GM21423 (cell line): ENCODE measurements at regions not wholly inside any gene's neighbourhood (a gene's known extent, or its start where the extent isn't known, plus 50 kb on each side); places are given as distances from the start of the nearest gene placed in this dataset.
"Not testable (repeated sequence)": the region's sequence is repeated elsewhere in the genome, so short reads cannot be mapped to it uniquely, and the experiment has no call there.

Source experiments
- ATAC-seq: cut with Tn5 transposase; IDR thresholded peaks from one replicate; pipeline ENCODE4 v1.9.1; 2021; ENCODE audit warnings: mild to moderate bottlenecking, moderate library complexity; ENCODE audit not compliant: unreplicated experiment

DNA sequence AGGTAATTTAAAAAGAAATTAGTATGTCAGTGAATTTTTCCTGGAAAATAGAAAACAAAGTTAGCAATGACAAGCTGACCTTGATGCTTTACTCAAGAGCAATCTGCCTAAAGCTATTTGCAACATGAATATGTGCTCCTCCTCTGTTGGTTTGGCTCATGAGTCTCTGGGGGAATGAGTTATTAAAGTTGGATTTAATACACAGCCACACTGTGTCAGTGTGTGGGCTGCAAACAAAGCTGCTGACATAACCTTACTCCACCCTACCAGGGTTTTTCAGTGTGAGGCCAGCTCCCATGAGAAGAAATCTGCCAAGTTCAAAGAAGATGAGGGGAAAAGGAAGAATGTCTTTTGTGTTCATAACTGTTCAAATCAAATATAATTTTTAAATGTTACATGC lies 280.5 kb downstream of the TLL1 start:
- no peak for ATAC-seq

DNA sequence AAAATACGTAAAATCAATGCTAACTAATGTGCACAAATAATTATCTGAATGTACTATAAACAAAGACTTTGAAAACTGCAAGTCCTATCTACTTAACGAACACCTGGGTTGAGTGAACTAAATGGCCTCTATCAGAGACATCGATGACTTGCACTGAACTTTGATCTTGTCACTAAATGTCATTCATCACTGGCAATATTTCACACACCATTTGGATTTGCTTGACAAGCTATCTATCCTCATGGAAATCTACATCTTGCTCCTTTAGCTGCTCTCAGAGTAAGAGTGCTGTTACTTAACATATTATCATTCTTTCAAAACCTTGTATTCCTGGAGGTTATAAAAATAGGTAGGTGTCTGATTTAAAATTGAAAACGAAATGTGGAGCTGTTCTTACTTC lies 289.3 kb downstream of the TLL1 start:
- no peak for ATAC-seq

DNA sequence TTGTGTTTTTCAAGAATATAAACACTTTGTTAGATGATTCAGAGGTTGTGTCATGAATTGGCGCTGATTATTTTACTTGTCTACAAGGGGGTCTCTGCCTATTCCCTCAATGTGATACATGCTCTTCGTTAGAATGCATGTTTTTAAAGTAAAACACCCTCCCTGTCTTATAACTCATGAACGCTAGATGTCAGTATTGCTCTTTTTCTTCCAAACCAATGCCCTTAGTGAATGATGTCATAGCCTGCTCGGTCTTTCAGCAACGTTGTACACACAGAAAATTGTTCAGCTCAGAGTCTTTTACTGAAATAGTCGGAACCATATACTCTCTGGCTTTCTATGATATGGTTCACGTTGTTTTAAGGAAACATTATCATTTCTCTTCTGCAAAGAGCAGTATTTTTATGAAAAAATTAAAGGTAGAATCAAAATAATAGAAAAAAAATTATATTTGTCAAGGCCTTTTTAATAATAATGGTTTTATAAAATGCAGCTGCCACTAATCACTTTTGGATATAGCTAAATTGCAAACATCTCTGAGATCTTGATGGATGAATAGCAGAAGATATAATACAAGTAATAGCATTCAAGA lies 292.9 kb downstream of the TLL1 start:
- ATAC-seq, result peak; percentile 98

DNA sequence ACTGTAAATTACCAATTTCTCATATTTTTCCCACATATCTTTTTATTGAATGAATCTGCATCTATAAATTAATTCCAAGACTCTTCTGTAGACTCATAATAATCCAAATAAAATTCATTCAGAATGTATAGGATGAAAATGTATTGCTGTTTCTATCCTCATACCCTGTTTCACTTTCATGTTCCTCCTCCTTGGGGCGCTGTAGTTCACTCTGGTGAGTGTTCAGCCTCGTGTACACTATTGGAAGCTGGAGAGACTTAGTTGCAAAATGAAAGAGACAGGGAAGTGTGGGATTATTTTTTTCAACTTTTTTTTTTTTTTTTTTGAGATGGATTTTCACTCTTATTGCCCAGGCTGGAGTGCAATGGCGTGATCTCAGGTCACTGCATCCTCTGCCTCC lies 296.1 kb downstream of the TLL1 start:
- ATAC-seq, result no peak

DNA sequence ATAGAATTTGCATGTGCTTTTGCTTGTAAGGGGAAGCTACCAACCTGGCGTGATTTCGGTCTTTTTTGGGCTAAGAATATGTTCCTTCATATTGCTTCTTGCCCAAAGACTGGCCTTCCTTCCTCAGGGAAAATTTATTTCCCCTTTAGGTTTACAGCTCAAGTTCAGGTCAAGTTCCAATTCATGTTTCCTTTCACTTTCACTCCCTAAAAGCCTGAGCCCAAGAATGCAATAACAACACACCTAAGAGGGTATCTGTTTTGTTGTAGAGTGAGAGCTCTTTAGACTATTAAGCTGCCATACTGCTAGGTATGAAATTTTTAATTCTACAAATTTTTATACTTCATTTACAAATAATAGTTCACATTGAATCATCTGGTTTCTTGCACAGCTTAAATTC lies 299.6 kb downstream of the TLL1 start:
- no peak for ATAC-seq

DNA sequence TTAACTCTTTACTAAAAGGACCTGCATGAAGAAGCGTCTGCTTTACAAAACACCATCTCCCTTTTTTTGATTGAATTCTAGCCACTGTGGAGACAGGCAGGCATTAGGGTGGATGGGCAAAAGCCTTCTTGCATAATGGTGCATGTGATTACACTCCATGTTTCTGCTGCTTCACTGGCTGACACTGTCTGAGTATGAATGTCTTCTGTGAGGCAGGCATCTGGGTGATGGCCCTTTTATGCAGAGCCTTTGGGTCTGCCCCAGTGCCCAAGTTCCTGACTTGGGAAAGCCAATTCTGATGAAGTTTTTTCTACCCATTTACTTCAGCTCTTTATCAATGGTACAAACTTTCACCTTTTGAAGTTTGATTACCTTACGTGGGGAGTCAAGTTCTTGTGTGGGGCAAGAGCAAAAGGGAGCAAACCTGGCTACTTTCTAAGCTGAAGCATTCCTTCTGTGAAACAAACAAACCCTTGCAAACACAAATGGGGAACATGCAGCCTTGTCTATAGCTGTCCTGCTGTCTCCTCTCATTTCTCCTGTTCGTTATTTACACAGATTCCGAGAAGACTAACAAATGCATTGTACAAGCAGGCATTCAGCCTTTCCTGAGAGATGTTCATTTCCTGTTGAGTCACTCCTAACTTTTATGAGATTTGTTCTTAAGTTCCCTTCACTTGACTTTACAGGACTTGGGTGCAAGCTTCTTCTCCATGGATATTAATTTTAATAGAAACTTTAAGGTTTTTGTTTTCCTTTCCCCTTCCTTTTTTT lies 301.9 kb downstream of the TLL1 start:
- no peak for ATAC-seq

DNA sequence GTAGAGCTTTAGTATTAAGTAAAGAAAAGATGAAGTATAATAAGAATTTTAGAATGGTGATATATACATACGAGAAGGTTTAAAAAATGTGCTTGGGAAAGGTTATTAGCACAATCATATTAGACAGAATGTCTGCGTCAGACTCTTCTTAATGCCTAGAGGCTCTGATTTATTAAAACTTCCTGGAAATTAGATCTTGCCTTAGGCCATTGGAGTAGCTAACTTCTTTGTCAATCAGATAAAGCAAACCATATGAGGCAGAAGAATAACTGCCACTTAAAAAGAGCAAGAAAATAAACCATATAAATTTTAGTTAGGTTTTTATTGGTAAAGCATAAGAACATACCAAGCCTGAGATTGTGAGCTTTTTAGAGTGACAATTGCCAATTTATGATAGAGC lies 309.1 kb downstream of the TLL1 start:
- ATAC-seq, result no peak

DNA sequence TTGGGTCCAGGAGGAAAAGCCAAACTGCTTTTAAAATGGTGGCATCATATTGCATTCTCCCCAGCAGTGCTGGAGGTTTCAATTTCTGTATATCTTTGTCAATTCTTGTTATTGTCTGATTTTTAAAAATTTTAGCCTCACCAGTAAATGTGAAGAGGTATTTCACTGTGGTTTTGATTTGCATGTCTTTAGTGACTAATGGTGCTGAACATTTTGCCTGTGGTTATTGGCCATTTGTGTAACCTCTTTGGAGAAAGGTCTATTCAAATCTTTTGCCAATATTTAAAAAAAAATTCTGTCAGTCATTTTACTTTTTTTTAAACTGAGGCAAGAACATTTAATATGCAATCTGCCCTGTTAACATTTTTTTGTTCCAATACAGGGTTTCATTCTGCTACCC lies 322.1 kb downstream of the TLL1 start:
- ATAC-seq, result no peak

DNA sequence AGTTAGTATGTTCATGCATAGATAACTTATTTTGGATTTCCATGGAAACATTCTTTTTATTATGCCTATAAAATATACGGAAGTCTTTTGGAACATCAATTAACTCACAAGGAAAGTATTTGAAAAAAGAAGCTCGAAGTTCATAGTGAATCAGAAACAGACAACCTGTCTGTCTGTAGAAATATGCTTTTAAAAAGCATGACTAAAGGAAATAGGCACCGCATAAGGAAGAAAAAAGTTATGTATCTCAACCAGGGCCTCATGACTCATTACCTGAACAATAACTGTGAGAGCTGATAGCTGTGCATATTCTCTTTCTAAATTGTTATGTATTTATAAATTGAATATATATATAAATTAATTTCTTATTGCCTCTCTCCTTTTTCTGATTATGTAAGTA lies 324.1 kb downstream of the TLL1 start:
- ATAC-seq, result no peak

DNA sequence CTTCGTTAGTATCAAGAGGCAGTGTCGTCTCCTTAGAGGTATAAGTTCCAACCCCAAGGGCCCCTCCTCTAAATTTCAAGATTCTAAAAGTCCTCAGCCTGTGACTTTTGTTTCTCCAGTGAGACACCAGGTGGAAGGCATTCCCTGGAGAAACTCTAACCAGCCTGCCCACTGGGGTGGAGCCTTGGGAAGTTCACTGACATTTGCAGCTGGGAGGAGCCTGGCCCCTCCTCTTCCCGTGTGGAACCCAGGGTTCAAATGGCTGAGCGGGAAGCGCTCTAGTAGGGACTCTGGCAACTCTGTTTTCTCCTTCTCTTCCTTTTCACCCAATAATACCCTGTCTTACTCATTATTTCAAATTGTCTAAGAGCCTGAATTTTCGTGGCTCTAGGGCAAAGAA lies 325.0 kb downstream of the TLL1 start:
- no peak for ATAC-seq

DNA sequence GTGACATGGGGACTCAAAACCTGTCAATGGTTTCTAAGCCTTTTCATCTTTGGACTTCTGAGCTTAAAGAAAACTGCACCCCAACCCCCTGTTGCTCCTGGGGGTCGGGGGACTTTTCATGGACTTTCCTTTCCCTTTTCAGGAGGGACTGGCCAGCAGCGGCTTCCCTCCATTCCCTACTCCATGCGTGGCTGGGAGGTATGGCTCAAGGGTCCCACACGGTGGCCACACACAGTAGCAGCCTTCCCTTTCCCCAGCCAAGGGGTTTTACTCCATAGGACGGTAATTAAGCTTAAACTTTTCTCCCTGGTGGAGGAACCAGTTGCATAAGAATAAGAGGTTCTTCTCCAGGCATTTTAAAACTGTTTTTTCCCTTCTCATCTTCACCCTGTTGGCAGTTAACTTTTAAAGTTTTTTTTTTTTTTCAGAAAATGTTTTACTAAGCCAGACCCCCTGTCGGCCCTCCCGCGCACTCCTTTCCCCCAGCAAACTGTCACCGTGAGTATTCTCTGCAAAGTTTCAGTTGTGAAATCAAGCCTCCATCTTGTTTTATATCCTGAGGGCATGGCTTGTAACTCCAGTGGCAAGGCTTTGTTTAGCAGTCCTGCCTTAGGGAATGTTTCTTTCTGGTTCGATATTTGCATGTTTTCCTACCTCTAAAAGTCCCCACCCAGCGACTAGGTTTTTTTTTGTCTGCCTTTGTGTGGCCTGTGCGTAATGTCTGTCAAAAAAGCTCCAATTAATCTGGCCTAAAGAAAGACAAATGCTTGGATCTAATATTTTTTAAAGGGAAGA lies 325.7 kb downstream of the TLL1 start:
- ATAC-seq, result no peak

DNA sequence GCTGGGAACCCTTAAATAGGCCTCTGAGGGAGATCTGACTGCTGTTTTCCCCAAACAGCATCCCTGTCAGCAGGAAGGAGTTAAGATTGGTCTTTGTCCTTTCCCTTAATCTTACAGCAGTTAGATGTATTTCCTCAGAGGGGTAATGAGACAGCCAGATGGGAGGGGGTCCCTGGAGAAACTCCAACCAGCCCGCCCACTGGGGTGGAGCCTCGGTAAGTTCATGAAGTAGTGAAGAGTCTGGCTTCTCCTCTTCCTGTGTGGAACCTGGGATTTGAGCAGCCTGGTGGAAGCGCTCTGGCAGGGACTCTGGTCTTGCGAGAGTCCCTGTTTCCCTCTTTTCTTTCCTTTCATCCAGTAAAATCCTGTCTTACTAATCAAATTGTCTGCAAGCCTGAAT lies 330.0 kb downstream of the TLL1 start:
- no peak for ATAC-seq

DNA sequence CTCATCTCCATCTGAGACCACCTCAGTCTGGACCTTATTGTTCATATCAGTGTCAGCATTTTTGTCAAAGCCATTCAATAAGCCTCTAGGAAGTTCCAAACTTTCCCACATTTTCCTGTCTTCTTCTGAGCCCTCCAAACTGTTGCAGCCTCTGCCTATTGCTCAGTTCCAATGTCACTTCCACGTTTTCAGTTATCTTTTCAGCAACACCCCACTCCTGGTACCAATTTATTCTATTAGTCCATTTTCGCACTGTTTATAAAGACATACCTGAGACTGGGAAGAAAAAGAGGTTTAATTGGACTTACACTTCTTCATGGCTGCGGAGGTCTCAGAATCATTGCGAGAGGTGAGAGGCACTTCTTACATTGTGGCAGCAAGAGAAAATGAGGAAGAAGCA lies 339.3 kb downstream of the TLL1 start:
- not testable (repeated sequence) for ATAC-seq

DNA sequence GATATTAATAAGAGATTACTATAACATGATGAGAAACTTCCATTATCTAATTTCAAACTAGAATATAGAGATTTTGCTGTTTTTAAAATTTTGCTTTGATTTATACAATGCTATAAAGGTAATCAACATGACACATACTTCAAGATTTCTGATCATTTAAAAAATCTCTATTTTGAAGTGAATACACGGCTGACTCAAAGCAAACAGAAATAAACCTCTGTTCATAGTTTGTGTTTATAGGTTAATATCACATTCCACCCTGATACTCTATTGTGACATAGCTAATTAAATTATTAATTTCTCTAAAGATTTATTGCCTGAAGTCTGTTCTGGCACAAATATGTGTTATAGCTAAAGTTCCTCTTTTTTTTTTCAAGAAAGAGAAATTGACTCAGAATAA lies 349.2 kb downstream of the TLL1 start:
- ATAC-seq, result no peak

DNA sequence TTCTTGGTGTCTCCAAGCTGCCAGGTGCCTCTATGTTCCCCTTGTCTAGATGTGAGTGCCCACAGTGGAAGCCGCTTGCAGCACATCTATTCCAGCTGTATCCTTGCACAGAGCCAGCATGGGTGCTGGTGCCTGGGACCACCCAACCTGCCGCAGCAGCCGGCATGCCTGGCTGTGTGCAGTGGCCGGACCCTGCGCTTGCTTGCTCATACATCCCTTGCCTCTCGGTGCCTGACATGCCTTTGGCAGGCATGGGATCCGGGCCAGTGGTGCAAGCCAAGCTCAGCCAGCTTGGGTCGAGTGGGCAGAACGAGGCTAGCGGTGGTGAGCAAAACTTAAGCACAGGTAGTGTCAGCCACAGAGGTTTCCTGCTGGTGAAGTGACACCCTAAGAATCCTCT lies 355.1 kb downstream of the TLL1 start:
- ATAC-seq, result no peak

DNA sequence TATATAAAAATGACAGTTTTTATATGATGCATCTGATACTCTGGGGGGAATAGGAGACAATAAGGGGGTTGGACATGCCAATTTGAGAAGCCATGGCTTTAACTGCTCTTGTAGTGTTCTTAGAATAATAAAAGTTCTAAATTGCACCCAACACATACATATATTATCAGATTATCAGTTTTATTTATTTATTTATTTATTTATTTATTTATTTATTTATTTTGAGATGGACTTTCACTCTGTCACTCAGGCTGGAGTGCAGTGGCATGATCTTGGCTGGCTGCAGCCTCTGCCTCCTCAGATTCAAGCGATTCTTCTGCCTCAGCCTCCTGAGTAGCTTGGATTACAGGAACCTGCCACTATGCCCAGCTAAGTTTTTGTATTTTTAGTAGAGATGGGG lies 356.8 kb downstream of the TLL1 start:
- ATAC-seq, result no peak

DNA sequence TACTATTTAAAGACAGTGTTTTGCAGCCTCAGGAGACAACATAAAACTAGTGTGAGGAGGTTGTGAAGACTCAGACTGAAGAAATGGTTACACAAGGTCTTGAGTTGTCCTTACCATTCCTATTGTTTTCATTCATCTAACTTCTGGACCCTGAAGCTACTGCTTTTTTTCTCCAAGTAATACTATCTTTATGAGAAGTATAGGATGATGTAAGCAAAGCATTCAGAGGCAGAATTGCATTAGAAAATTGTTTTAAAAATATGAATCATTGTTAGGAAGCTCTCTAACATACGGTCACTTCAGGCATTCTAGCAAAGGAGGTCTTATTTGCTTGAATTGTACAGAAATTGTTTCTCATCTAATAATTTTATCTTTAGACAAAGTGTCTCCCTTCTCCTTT lies 357.8 kb downstream of the TLL1 start:
- no peak for ATAC-seq

DNA sequence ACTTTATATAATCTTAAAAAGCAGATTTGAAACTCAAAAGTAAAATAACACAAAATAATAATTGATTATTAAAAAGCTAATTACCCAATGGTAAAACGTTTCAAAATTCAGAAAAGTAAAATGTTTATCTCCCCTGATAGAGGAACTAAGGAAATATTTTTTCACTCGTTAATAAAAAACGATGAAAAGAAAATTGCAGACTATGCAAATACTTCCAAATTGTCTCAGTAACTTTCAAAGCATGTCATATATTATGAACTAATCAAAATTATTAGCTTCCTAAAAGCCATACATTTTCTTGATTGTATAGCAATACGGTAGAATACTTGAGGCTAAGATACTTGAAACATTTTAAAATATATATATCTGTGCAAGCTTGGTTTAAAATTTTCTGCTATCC lies 366.3 kb downstream of the TLL1 start:
- no peak for ATAC-seq

DNA sequence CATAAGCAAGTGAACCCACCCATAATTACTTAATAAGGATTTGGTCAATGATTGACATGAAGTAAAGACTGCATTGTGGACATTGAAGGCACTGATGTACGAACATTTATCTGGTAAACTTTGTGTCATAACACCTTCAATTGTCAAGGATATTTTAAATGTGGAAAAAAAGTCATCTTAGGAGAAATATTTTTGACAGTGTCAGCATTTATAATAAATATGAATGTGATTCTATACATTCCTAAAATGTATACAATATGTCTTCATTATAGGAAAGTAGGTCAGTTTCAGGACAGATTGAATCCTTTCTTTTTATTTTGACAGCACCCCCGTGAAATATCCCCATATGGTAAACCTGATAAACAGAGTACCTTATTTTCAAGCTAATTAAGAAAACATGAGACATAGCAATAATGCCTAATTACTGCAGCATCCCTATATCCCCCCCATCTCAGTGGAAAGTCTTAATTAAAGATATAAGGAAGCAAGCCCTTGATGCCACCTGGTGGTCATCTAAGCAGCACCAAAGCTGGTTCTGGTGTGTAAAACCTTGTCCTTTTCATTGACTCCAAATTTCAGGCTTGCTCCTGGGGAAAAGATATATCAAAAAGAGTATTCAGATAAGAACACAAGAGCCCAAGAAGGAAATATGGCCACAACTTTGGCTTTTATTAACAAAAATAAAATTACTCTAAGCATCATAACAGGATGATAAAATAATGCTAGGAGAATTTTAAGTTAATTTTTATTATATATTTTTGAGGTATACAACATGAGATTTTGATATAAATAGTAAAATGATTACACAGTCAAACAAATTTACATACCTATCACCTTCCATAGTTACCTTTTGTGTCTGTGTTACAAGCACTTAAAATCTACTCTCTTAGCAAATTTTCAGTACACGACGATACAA lies 379.7 kb downstream of the TLL1 start:
- ATAC-seq, result no peak

DNA sequence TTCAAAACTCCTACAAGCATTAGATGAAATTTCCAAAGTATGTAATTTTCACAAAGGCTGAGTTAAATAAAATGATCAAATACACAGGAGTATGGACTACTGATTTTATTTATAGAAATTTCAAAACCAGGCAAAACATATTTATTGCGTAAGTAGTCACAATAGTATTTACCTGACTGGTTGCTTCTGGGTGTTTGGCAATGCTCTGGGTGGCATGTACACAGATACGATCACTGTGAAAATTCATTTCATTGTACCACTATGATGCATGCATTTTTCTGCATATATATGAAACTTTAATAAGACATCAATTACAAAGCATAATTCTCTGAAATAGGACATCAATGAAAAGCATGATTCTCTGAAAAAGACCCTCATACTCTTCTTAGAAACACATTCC lies 384.2 kb downstream of the TLL1 start:
- no peak for ATAC-seq

DNA sequence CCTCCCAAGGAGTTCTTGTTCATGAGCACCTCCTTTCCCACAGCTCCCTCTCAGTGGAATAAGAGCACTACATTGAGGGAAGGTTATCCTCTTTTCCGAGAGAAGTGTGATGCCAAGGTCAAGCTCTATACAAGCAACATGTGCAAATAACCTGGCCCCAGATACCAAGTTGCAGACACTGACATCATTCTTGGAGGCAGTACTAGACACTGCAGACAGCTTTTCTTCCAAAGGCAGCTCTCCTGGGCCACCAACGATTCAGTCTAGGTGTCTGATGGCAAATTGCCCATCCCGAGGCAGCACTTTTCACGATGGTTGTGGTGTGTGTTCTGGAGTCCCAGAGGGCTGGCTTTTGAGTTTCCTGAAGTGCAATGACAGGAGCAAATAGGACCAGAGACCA lies 384.9 kb downstream of the TLL1 start:
- no peak for ATAC-seq
